ENCODE measurements at regions not wholly inside any gene's neighbourhood (a gene's known extent, or its start where the extent isn't known, plus 50 kb on each side); places are given as distances from the start of the nearest gene placed in this dataset.
A peak's percentile ranks its signal among the peaks of the same experiment; 100 is the strongest.

- no peak for DNase-seq
Measured at GRCh38 chr1:30417001-30417700, 306.2 kb downstream of the MATN1 start.

GRCh38 chr1:30416221-30416820, 307.1 kb downstream of the MATN1 start:
- DNase-seq: no peak

- no peak for DNase-seq
Measured at GRCh38 chr1:30415171-30415940, 308.0 kb downstream of the MATN1 start.

GRCh38 chr1:30414851-30415165, 308.6 kb downstream of the MATN1 start:
- no peak for DNase-seq

GRCh38 chr1:30414086-30414850, 309.1 kb downstream of the MATN1 start:
- DNase-seq: no peak

GRCh38 chr1:30413606-30414005, 309.8 kb downstream of the MATN1 start:
- DNase-seq: no peak

- no peak for DNase-seq
Measured at GRCh38 chr1:30413111-30413440, 310.3 kb downstream of the MATN1 start.

- peak; percentile 21 for DNase-seq
Measured at GRCh38 chr1:30412241-30413110, 310.9 kb downstream of the MATN1 start.

GRCh38 chr1:30411206-30411605, 312.2 kb downstream of the MATN1 start:
- DNase-seq: no peak

- DNase-seq: no peak
Measured at GRCh38 chr1:30410153-30410851, 313.1 kb downstream of the MATN1 start.

- DNase-seq: peak; percentile 30
Measured at GRCh38 chr1:30409476-30410152, 313.8 kb downstream of the MATN1 start.

GRCh38 chr1:30407865-30408580, 315.4 kb downstream of the MATN1 start:
- peak; percentile 59 for DNase-seq

GRCh38 chr1:30406996-30407864, 316.2 kb downstream of the MATN1 start:
- peak; percentile 21 for DNase-seq

- no peak for DNase-seq
Measured at GRCh38 chr1:30405631-30406212, 317.7 kb downstream of the MATN1 start.

- DNase-seq: no peak
Measured at GRCh38 chr1:30405081-30405480, 318.3 kb downstream of the MATN1 start.

- no peak for DNase-seq
Measured at GRCh38 chr1:30404341-30404740, 319.0 kb downstream of the MATN1 start.

GRCh38 chr1:30403726-30404125, 319.7 kb downstream of the MATN1 start:
- DNase-seq: no peak

- no peak for DNase-seq
Measured at GRCh38 chr1:30403061-30403645, 320.2 kb downstream of the MATN1 start.

- no peak for DNase-seq
Measured at GRCh38 chr1:30402031-30402430, 321.4 kb downstream of the MATN1 start.
